ENCODE measurements at regions not wholly inside any gene's neighbourhood (a gene's known extent, or its start where the extent isn't known, plus 50 kb on each side); places are given as distances from the start of the nearest gene placed in this dataset.

DNA sequence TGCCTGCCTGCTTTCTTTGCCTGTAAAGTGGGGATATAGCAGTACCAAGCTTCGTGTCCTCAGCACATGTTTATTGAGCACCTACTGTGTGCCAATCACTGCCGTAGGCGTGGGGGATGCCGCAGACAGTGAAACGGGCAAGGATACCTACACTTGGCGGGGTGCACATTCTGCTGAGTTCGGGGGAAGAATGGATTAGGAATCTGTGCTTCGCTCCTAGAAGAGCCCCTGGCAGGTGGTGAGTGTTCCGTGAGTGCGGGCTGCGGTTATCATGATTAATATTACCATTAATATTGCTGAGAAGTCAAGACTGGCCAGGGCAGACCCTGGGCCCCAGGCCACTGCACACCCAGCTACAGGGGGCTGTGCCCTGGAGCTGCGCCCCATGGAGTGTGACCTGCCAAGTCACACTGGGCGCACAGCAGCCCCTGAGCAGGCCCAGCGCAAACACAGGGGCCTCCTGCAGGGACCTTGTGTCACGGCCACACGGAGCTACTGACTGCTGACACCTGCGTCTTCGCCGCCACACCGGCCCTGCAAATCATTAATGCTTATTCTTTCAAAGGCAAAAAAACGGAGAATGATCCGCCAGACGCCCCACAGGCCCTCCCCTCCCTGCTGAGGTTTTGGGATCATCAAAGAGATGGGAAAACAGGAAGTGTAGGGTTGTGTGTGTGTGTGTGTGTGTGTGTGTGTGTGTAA is 213.4 kb upstream of the GSE1 start:
- Mint-ChIP-seq H3K36me3 (ENCODE audit: insufficient read depth) (no peaks in the 10 kb centered on the region), H3K4me3 (ENCODE audit: low read depth) (no peak overlapping the region), H3K27me3 (peaks cover 13% of the 10 kb centered on the region), H3K9me3 (ENCODE audit: low read depth) (no peaks in the 10 kb centered on the region), H3K4me1 (ENCODE audit: low read depth) (no peaks in the 10 kb centered on the region), H3K27ac (no peak overlapping the region)
- DNase-seq (ENCODE audit: low spot score, unreplicated experiment), result no peak
- TF ChIP-seq, protein P1, sequence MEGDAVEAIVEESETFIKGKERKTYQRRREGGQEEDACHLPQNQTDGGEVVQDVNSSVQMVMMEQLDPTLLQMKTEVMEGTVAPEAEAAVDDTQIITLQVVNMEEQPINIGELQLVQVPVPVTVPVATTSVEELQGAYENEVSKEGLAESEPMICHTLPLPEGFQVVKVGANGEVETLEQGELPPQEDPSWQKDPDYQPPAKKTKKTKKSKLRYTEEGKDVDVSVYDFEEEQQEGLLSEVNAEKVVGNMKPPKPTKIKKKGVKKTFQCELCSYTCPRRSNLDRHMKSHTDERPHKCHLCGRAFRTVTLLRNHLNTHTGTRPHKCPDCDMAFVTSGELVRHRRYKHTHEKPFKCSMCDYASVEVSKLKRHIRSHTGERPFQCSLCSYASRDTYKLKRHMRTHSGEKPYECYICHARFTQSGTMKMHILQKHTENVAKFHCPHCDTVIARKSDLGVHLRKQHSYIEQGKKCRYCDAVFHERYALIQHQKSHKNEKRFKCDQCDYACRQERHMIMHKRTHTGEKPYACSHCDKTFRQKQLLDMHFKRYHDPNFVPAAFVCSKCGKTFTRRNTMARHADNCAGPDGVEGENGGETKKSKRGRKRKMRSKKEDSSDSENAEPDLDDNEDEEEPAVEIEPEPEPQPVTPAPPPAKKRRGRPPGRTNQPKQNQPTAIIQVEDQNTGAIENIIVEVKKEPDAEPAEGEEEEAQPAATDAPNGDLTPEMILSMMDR (IDR thresholded peaks at IDR 0.05; ENCODE audit: unreplicated experiment), result no peak

DNA sequence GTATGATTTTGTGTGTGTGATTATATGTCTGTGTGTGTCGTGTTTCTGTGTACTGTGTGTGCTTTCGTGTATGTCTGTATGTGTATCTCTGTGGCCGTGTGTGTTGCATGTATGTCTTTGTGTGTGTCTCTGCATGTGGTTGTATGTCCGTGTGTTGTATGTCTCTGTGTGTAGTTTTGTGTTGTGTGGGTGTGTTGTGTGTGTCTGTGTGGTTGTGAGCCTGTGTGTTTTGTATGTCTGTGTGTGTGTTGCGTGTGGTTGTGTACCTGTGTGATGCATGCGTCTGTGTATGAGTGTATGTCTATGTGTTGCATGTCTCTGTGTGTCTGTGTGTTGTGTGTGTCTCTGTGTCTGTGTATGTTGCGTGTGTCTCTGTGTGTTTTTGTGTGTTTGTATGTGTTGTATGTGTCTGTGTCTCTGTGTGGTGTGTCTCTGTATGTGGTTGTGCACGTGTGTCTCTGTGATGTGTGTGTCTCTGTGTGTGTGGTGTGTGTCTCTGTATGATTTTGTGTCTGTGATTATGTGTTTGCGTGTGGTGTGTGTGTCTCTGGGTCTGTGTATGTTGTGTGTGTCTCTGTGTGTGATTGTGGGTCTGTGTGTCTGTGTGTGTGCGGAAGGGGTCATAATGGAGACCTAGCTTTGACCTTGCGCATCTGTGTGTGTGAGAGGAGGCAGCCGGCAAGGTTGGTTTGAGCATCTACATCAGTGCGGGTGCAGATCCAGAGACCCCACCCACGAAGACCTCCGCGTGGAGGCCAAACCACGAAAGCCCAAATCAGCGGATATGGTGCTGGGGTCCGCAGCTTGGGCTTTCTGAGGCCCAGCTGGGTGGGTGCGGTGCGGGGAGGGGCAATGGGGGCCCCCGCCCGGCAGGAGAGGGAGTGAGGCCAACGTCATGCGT is 212.6 kb upstream of the GSE1 start:
- DNase-seq (ENCODE audit: low spot score, unreplicated experiment), result no peak
- TF ChIP-seq, protein P1 (IDR thresholded peaks at IDR 0.05; ENCODE audit: unreplicated experiment), result no peak

DNA sequence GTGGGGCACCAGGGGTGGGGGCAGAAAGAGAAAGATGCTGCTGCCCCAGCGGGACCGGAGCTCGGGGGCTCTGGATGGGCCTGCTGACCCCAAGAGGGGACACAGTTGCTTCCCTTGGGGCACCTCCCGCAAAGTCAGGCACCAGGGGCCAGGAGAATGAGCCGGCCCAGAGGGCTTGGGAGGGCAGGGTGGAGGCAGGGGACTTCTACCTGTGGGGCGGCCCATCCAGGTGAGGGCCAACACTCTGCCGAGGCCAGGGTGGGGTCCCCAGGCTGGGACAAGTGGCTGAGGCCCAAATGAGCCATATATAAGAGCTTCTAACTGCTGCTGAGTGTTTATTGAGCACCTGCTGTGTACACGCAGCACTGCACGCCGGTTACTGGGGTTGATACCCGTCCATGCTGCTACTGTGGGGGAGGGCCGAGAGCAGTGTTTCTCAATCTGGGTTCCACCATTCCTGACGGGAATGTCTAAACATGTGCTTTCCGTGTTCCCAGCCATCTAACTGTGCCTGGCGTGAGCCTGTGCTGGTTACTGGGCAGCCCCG is 211.7 kb upstream of the GSE1 start:
- no peak for DNase-seq (ENCODE audit: low spot score, unreplicated experiment)
- no peaks in the 10 kb centered on the region for H3K9me3 Mint-ChIP-seq (ENCODE audit: low read depth)
- peaks cover 7% of the 10 kb centered on the region for H3K27me3 Mint-ChIP-seq
- H3K4me3 Mint-ChIP-seq (ENCODE audit: low read depth), result no peak overlapping the region
- TF ChIP-seq, protein P1 (IDR thresholded peaks at IDR 0.05; ENCODE audit: unreplicated experiment), result no peak
- no peaks in the 10 kb centered on the region for H3K36me3 Mint-ChIP-seq (ENCODE audit: insufficient read depth)
- no peaks in the 10 kb centered on the region for H3K4me1 Mint-ChIP-seq (ENCODE audit: low read depth)
- H3K27ac Mint-ChIP-seq, result no peak overlapping the region

More for the DNA sequence above, 212.6 kb upstream of the GSE1 start:
- Mint-ChIP-seq H3K4me3 (ENCODE audit: low read depth) (no peak overlapping the region), H3K36me3 (ENCODE audit: insufficient read depth) (no peaks in the 10 kb centered on the region), H3K27ac (no peak overlapping the region), H3K27me3 (peaks cover 9% of the 10 kb centered on the region), H3K9me3 (ENCODE audit: low read depth) (no peaks in the 10 kb centered on the region), H3K4me1 (ENCODE audit: low read depth) (no peaks in the 10 kb centered on the region)

DNA sequence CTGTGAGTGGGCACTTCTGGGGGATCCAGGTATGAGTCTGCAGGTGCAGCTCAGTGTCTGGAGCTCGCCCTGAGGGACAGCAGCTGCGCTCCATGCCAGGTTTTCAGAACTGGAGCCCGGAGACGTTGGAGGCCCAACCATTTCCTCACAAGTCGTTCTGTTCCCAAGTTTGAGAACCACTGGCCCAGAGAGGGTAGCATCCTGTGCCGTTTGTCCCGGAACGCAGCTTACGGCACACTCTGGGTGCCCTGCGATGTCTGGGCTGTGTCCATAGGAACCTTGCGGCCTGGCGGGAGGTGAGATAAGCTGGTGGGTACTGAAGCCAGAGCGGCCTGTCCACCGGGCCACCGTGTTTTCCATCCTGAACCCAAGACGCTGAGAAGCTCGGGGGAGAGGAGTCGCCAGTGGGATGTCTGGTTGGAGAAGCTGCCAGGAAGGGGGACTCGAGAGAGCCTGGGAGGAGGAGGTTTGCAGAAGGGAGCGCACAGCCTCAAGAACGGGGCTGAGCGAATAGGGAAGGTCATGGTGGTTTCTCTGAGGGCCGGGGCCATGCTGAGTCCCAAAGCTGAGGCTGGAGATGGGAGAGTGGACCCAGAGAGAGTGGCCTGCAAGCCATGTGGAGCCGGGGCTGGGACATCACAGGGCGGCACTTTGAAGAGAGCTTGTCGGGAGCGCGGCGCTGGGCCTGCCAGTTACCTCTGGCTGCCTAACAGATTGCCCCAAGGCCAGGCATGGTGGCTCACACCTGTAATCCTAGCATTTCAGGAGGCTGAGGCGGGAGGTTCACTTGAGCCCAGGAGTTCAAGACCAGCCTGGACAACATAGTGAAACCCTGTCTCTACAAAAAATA is 211.0 kb upstream of the GSE1 start:
- peaks cover 3% of the 10 kb centered on the region for H3K27me3 Mint-ChIP-seq
- DNase-seq (ENCODE audit: low spot score, unreplicated experiment), result no peak
- H3K9me3 Mint-ChIP-seq (ENCODE audit: low read depth), result no peaks in the 10 kb centered on the region
- H3K36me3 Mint-ChIP-seq (ENCODE audit: insufficient read depth), result no peaks in the 10 kb centered on the region
- TF ChIP-seq, protein P1 (IDR thresholded peaks at IDR 0.05; ENCODE audit: unreplicated experiment), result no peak
- no peak overlapping the region for H3K4me3 Mint-ChIP-seq (ENCODE audit: low read depth)
- no peaks in the 10 kb centered on the region for H3K4me1 Mint-ChIP-seq (ENCODE audit: low read depth)
- H3K27ac Mint-ChIP-seq, result peak overlapping the region; percentile 27
